ENCODE measurements at regions not wholly inside any gene's neighbourhood (a gene's known extent, or its start where the extent isn't known, plus 50 kb on each side); places are given as distances from the start of the nearest gene placed in this dataset.
A peak's percentile ranks its signal among the peaks of the same experiment; 100 is the strongest.

DNA sequence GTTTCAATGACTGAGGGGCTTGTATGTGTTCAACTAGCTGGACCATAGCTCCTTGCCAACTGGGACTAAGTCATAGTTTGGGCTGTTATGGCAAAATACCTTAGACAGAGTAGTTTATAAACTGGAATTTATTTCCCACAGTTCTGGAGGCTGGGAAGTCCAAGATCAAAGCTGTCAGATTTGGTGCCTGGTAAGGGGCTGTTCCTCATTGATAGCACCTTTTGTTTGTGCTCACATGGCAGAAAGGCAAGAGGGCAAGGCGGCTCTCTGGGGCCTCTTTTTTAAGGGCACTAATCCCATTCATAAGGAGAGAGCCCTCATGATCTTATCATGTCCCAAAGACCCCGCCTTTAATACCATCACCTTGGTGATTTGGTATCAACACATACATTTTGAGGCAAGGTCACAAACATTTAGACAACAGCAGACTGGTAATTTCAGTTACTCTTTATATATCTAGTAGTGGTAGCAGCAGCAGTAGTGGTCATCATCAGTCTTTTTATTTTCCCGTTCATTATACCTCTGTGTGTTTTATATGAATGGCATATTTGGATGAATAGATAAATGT is 477.0 kb downstream of the CCDC171 start:
- ChIA-PET POLR2A (no interaction called here), CTCF (no interaction called here)
- in situ Hi-C loops (cut with HindIII; ENCODE audit: low pct_unique_long_range_greater_than_20kb, low sequenced_read_pairs) (no loop called here), intact Hi-C loops (cut with micrococcal nuclease; ENCODE audit: unreplicated experiment) (no loop called here)
- Histone ChIP-seq H3K36me3 (ENCODE audit: control insufficient read depth, insufficient read depth, low read length) (no peaks in the 10 kb centered on the region), H3K9me3 (ENCODE audit: control insufficient read depth, insufficient read depth, low read depth, low read length) (no peaks in the 10 kb centered on the region), H3K27me3 (ENCODE audit: control insufficient read depth, insufficient read depth, low read length) (no peaks in the 10 kb centered on the region), H3K4me3 (ENCODE audit: low read depth in 2 of 2, low read length in 2 of 2) (no peak overlapping the region), H3K4me1 (ENCODE audit: control insufficient read depth, insufficient read depth, low read length) (no peaks in the 10 kb centered on the region), H3K27ac (ENCODE audit: low read length) (no peak overlapping the region)
- no peak for DNase-seq (ENCODE audit: low read depth, low spot score)
- no TSS peak for BruUV-seq (replicated peaks)
- no peak for ATAC-seq
- TF ChIP-seq, protein P1, sequence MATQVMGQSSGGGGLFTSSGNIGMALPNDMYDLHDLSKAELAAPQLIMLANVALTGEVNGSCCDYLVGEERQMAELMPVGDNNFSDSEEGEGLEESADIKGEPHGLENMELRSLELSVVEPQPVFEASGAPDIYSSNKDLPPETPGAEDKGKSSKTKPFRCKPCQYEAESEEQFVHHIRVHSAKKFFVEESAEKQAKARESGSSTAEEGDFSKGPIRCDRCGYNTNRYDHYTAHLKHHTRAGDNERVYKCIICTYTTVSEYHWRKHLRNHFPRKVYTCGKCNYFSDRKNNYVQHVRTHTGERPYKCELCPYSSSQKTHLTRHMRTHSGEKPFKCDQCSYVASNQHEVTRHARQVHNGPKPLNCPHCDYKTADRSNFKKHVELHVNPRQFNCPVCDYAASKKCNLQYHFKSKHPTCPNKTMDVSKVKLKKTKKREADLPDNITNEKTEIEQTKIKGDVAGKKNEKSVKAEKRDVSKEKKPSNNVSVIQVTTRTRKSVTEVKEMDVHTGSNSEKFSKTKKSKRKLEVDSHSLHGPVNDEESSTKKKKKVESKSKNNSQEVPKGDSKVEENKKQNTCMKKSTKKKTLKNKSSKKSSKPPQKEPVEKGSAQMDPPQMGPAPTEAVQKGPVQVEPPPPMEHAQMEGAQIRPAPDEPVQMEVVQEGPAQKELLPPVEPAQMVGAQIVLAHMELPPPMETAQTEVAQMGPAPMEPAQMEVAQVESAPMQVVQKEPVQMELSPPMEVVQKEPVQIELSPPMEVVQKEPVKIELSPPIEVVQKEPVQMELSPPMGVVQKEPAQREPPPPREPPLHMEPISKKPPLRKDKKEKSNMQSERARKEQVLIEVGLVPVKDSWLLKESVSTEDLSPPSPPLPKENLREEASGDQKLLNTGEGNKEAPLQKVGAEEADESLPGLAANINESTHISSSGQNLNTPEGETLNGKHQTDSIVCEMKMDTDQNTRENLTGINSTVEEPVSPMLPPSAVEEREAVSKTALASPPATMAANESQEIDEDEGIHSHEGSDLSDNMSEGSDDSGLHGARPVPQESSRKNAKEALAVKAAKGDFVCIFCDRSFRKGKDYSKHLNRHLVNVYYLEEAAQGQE (IDR thresholded peaks at IDR 0.05; ENCODE audit: insufficient read depth in 1 of 2, low read depth in 2 of 2, low read length in 1 of 2): no peak
- TF ChIP-seq POLR2AphosphoS5 (IDR thresholded peaks at IDR 0.05; ENCODE audit: low read depth, low read length): no peak
- TF ChIP-seq, protein P2, sequence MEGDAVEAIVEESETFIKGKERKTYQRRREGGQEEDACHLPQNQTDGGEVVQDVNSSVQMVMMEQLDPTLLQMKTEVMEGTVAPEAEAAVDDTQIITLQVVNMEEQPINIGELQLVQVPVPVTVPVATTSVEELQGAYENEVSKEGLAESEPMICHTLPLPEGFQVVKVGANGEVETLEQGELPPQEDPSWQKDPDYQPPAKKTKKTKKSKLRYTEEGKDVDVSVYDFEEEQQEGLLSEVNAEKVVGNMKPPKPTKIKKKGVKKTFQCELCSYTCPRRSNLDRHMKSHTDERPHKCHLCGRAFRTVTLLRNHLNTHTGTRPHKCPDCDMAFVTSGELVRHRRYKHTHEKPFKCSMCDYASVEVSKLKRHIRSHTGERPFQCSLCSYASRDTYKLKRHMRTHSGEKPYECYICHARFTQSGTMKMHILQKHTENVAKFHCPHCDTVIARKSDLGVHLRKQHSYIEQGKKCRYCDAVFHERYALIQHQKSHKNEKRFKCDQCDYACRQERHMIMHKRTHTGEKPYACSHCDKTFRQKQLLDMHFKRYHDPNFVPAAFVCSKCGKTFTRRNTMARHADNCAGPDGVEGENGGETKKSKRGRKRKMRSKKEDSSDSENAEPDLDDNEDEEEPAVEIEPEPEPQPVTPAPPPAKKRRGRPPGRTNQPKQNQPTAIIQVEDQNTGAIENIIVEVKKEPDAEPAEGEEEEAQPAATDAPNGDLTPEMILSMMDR (IDR thresholded peaks at IDR 0.05): no peak
- TF ChIP-seq SIN3A (IDR thresholded peaks at IDR 0.05; ENCODE audit: borderline replicate concordance, insufficient read depth, low read depth, low read length): no peak
- TF ChIP-seq TCF7L2 (IDR thresholded peaks at IDR 0.05; ENCODE audit: low read depth, low read length): no peak

DNA sequence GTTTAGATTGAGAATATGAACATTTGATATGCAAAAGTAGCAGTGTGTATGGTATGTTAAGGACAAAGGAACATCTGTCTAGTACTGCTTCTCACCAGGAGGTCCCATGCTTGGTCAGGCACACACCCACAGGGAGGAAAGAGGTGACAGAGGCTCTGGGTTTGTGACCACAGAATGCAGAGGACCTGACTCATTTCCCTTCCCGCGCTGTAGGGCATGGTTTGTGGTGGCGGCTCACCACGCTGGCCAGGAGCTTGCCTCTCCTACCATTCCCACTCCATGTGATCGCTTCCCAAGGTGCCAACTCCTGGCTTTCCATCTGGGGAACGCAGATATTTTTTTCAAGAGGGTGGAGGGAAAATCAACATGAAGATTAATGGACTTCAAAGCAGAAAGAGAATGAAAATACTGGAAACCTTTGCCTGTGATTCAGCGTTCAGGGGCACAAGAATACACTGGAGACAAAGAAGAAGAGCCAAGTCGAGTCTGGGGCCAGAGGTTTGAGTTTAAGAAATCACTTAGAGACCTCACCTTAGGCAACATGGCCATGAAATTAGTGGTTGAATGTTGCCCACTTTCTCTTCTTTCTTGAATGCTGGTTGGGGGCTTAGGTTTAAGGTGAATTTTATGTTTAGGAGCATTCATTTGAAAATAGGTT is 477.8 kb downstream of the CCDC171 start:
- TF ChIP-seq TCF7L2 (IDR thresholded peaks at IDR 0.05; ENCODE audit: low read depth, low read length): no peak
- TF ChIP-seq, protein P1 (IDR thresholded peaks at IDR 0.05; ENCODE audit: insufficient read depth in 1 of 2, low read depth in 2 of 2, low read length in 1 of 2): no peak
- Histone ChIP-seq H3K4me1 (ENCODE audit: control insufficient read depth, insufficient read depth, low read length) (no peaks in the 10 kb centered on the region), H3K4me3 (ENCODE audit: low read depth in 2 of 2, low read length in 2 of 2) (no peak overlapping the region), H3K27ac (ENCODE audit: low read length) (no peak overlapping the region), H3K36me3 (ENCODE audit: control insufficient read depth, insufficient read depth, low read length) (no peaks in the 10 kb centered on the region), H3K27me3 (ENCODE audit: control insufficient read depth, insufficient read depth, low read length) (no peaks in the 10 kb centered on the region), H3K9me3 (ENCODE audit: control insufficient read depth, insufficient read depth, low read depth, low read length) (no peaks in the 10 kb centered on the region)
- intact Hi-C loops (cut with micrococcal nuclease; ENCODE audit: unreplicated experiment): no loop called here
- DNase-seq (ENCODE audit: low read depth, low spot score) (peak; percentile 10), ATAC-seq (peak; percentile 84; the same call in 1 of the 2 replicates)
- in situ Hi-C loops (cut with HindIII; ENCODE audit: low pct_unique_long_range_greater_than_20kb, low sequenced_read_pairs): no loop called here
- BruUV-seq (replicated peaks): no TSS peak
- CTCF ChIA-PET: no interaction called here
- POLR2A ChIA-PET: no interaction called here
